Stimulated activated CD4-positive, alpha-beta T cell treated with anti-CD3 and anti-CD28 coated beads, Interleukin-1b, Interleukin-23, amount 100 ng/mL, for 24 hours (primary cell): ENCODE measurements at regions not wholly inside any gene's neighbourhood (a gene's known extent, or its start where the extent isn't known, plus 50 kb on each side); places are given as distances from the start of the nearest gene placed in this dataset.
"Not testable (repeated sequence)": the region's sequence is repeated elsewhere in the genome, so short reads cannot be mapped to it uniquely, and the experiment has no call there.

ENCODE experiments used
- DNase-seq, 4 experiments: peaks; one replicate each; pipeline ENCODE4 v3.0.0-alpha.2; 2020; ENCODE audit warnings: low read depth in 4 of 4, low spot score in 1 of 4

DNA sequence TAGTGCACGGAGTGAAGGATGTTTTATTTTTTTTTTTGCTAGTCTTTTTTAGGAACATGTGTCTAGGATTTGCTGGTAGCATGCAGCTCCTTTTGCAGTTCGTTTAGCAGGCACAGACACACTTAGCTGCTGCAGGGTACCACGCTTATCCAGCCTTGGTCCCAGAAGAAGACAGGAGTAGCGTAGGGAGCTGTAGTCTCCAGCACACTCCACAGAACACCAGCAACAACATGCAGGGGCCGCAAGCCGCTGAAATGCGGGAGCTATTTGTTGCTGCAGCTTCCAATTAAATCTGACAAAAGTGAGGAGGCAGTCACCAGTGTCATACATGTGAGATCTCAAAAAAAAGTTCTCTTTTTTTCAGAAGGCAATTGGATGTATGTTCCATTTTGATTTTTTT lies 486.2 kb upstream of the KLF6 start:
- no peak for DNase-seq

DNA sequence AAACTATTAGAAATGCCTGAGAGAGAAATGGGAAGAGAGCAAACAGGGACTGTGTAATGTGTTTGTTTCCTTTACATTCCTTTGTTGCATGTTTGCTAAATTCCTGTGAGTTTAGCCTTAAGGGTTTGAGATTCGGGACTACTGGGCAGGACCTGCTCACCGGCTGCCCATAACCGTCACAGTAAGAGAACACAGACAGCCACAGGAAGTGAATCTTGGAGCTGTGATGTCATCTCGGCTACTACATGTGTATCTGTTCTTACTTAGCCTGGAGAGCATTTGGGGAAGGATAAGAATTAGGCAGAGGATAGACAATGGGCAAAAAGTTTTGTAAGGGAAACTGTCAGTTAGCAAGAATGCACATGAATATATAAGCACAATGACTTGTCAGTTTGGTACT lies 485.1 kb upstream of the KLF6 start:
- DNase-seq: no peak

DNA sequence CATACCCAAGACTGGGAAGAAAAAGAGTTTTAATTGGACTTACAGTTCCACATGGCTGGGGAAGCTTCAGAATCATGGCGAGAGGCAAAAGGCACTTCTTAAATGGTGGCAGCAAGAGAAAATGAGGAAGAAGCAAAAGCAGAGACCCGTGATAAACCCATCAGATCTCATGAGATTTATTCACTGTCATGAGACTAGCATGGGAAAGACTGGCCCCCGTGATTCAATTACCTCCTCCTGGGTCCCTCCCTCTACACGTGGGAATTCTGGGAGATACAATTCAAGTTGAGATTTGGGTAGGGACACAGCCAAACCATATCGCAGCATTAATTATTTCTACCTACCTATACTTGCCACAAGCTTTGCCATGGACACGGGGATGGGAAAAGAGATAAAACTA lies 483.5 kb upstream of the KLF6 start:
- not testable (repeated sequence) for DNase-seq

GRCh38 chr10:4267086-4267773 lies 482.2 kb upstream of the KLF6 start:
- DNase-seq: no peak

DNA sequence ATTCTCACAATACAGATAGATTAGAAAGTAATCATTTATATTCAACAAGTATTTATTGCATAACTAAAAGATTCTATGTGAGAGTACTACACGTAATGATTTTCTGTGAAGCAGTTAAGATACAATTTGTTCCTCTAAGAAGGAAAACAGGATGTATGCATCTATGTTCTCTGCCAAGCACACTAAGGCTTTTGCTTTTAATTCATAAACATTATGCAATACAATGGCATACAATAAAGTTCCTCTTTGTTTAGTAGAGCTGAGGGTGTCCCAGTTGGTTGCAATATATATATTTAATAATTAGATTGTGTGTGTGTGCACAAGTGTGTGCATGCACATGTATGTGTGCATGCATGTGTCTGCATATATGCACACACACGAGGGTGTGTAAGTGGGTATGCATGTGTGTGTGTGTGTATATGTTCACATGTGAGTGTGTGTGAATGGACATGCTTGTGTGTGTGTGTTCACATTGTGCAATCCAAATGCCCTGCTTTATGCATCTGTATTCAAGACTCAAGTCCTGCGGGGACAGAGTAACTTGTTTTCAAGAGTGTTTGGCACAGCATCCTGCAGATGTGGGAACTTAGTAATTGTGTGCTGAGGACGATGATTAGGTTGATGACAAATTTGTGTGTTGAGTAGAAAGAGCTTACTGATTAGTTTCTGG lies 481.5 kb upstream of the KLF6 start:
- DNase-seq: no peak

- DNase-seq: no peak
Measured at GRCh38 chr10:4265964-4266363, 481.0 kb upstream of the KLF6 start.

DNA sequence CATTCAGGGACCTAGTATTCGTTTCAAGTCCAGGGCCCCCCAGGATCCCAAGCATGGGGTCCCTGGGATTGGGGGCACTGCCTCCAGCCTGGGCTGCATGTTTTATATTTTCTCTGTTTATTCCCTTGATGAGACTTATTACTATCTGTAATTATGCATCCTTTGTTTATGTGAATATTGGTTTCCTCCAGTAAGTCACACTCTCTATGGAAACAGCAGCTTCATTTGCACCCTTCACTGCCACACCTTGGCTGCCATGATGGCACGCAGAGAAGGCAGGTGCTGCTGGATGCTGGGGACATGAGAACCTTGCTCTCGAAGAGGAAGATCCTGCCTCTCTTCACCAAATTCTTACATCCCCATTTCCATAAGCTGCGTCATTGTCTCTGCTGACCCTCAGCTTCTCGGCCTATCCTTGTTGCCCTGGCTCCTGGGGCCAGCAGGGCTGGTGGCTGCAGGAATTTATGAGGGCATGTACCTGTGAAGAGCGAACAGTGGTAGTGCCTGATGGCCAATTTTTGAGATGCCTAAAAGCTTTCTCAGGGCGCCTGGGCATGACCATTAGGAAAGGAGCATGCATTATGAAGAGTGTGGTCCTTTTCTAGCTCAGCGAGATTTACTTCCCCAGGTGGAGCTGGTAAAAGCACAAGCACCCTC lies 479.3 kb upstream of the KLF6 start:
- DNase-seq: no peak

DNA sequence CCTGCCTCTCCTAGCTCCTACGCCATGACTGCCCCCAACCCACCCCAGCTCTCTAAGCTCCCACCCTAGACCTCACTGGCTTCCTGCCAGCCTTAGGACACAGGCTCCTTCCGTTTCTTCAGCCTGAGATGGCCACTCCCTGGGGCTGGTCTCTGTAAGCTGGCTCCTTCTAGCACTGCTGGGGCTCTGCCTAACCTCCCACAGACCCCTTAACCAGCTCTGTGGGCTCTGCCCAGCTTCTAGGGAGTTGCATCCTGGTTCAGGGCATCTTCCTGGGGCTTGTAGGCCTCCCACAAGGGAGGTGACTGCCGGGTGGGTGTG lies 478.6 kb upstream of the KLF6 start:
- no peak for DNase-seq

DNA sequence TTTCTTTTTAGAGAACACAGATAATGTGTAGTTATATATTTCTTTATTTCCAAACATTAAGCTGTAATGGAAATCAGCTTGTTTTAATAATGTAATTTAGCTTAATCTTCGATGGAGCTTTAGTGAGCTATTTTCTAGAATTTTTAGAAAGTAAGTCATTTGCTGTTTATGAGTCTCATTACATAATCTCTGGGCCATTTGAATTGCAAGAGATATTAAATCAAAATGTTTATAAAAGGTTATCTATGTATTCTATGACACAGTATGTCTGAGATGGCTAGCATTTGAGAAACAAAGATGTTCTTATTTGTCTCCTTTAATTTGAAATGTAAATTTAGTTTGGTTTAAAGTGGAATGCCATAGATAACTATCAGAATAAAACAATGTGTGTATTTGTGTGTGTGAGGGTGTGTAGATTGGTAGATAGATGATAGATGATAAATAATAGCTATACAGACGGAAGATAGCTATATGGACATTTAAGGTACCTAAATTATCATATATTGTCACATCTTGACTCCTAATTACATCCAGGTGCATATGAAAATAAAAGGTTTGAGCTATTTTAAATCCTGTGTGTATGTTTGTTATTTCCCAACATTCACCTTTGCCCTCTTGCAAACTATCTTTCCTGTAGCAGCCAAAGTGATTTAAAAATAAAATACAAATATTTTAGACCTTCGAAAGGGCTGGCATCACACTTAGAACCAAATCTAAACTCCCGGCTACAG lies 478.0 kb upstream of the KLF6 start:
- DNase-seq: no peak

- no peak for DNase-seq
Measured at GRCh38 chr10:4262449-4262848, 477.4 kb upstream of the KLF6 start.

- no peak for DNase-seq
Measured at GRCh38 chr10:4260483-4261124, 475.6 kb upstream of the KLF6 start.

DNA sequence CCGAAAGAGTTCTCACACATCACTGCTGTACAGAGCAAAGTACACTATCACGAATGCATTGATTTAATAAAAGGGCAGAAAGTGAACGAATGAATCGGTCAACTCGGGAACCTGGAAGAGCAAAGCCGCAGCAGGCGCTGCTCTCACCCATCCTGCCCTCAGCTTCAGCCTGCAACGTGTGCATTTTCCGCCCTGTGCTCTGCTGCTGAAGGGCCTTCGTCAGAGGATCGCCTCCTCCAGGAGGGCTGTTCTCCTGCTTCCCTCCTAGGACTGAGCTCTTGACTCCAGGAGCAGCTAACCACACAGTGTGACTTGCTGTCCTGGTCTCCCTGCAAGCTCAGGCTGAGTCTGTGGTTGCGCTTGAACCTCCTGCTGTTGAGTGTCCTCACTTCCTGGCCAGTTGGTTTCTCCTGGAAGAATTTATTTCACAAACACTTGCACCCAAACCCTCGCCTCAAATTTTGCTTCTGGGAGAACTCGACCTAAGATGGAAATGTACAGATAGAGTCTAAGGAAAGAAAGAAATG lies 473.0 kb upstream of the KLF6 start:
- no peak for DNase-seq

DNA sequence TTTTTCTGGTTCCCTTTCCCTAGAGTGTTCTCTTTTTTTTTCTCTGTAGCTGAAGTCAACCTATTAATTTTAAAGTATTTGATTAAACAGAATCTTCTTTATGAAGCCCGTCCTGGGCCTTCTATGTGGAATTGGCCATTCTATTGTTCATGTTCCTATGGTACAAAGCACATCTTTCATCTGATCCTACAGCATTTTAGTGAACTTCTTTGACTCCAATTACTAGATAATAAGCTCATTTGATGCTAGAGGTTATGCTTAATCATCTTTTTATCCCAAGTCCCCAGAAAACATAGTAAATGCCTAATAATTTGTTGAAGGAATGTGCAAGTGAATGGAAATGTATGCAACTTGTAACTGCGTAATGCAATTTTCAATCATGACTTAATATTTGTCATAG lies 472.0 kb upstream of the KLF6 start:
- no peak for DNase-seq

GRCh38 chr10:4255751-4256150 lies 470.7 kb upstream of the KLF6 start:
- no peak for DNase-seq

DNA sequence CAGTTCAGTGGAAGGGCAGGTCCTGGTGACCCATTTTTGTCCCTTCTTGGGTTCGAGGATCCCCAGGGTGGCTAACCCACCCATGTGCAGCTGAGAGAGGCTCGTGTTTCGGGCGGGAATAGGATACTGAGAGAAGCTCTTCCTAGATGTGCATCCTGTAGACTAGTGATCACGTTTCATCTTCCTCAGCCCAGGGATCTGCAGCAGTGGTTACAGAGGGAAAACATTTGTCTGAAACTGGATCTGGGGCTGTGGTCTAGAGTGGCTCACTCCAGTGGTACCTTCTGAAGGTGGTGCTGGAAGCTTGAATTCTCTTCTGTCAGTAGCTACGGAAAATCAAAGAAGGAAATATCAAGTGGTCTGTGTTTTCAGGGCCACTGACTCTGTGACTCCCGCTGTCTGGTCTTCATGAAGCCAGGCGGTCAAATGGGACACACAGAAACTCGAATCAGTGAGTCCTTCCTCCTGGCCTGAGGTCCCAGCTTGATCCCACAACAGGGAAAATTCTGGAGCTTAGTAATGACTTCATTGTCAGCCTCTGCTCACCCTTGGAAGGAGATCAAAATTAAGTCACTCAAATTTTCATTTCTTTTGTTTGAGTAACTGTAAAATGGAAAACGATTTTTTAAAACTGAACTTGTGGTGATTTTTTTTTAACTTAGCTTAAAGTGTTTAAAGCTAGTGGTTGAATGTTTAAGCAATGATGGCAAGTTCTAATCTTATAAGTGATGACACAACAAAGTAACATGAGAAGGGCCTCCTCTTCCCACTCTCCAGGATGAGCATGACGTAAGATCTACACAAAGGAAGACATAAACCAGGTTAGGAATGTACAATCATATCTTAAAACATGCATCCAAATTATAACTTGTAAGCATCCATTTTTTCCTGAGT lies 469.3 kb upstream of the KLF6 start:
- no peak for DNase-seq

DNA sequence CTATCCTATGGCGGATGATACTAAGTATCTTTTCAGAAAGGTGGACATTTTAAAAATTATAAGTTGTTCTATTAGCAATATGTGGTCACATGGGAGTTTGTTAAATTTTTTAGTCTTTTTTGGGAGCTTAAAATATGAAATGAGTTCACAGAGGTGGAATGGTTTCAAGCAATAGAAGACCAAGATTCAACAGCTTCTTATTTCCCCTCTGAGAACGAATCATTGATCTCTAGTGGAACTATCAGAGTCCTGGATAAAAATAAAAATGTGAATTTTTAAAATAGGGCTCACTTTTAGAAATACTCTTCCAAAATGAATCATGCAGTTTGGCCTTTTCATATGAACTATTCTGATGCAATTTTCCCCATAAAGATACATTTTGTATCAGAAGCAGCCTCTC lies 467.7 kb upstream of the KLF6 start:
- no peak for DNase-seq

DNA sequence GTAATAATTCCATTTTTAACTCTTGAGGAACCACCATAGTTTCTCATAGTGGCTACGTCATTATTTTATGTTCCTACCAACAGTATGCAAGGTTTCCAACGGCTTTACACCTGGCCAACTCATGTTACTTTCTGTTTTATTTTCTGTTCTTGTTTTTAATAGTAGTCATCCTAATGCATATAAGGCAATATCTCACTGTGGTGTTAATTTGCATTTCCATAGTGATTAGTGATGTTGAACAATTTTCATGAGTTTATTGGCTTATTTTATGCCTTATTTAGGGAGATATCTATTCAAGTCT lies 465.5 kb upstream of the KLF6 start:
- DNase-seq: no peak

GRCh38 chr10:4249841-4250586 lies 465.0 kb upstream of the KLF6 start:
- no peak for DNase-seq

DNA sequence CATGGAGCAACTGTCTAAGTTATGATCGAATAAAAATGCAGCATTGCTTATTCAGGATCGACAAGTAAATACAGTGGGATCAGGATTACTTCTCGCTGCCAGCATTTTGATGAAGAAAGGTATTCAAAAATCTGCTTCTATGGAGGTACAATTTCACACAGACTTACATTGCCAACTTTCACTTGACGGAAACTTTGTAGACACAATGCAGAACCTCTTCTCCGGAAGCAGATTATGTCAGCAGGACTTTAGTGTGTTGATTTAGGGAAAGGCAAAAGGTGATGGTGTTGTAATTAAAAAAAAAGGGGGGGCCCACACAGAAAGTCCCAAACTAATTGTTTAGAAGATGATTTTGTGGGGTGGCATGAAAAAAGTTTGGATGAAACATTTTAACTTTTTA lies 462.4 kb upstream of the KLF6 start:
- no peak for DNase-seq

DNA sequence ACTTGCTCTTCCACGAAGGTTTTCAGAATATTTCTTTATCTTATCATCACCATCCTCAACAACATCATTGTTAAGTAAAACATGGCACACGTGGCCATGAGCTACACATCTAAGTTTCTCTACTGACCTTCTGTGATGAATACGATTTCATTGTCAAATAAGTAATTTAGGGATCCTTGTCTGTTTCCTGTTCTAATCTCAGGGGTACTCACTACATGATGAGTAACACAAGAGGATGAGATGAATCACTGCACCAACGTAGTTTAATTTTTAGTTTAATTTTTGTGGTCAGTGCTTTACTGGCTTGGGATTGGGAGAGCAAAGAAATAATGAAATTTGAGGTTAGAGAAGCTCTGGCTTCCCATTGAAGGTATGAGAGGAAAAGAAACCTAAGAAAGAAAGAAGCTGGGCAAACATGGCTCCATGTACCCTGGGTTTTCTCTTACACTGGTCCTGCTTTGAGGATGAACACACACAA lies 461.9 kb upstream of the KLF6 start:
- no peak for DNase-seq
